SU-DHL-6 (cell line): ENCODE measurements at regions not wholly inside any gene's neighbourhood (a gene's known extent, or its start where the extent isn't known, plus 50 kb on each side); places are given as distances from the start of the nearest gene placed in this dataset.

Source experiments
- H2AFZ ChIP-seq: fragments of 200-600 bp; sonication (generic); 2 replicates; pipeline ENCODE4 v1.6.1; 2014; ENCODE audit warnings: low read depth, mild to moderate bottlenecking, moderate library complexity, mixed read lengths, antibody characterized with exemption, low read length; ENCODE audit not compliant: severe bottlenecking
- H3F3A ChIP-seq: fragments of 200-600 bp; shearing (Covaris generic); 2 replicates; pipeline ENCODE4 v1.6.0; 2016; ENCODE audit warnings: antibody characterized with exemption, mild to moderate bottlenecking; ENCODE audit not compliant: insufficient read depth
- H3K27ac ChIP-seq: fragments of 200-600 bp; sonication (generic); 2 replicates; pipeline ENCODE4 v1.5.1; 2016; ENCODE audit warnings: low read depth, mild to moderate bottlenecking, low read length, moderate library complexity, mixed read lengths
- H3K27me3 ChIP-seq: fragments of 200-600 bp; sonication (generic), shearing (Covaris generic); 2 replicates; pipeline ENCODE4 v1.6.0; 2014; ENCODE audit warnings: mild to moderate bottlenecking, low read length
- H3K36me3 ChIP-seq: fragments of 200-600 bp; sonication (generic); 2 replicates; pipeline ENCODE4 v1.6.1; 2014; ENCODE audit warnings: mild to moderate bottlenecking, low read length, mixed read lengths
- H3K4me2 ChIP-seq: fragments of 300-600, 200-600 bp; shearing (Covaris generic), sonication (generic); 2 replicates; pipeline ENCODE4 v1.6.0; 2014; ENCODE audit warnings: low read length, low read depth, mild to moderate bottlenecking; ENCODE audit not compliant: poor library complexity, severe bottlenecking
- H3K4me3 ChIP-seq: fragments of 200-600 bp; sonication (generic); 2 replicates; pipeline ENCODE4 v1.5.1; 2014; ENCODE audit warnings: antibody characterized with exemption, low read length, mild to moderate bottlenecking, mixed read lengths; ENCODE audit not compliant: insufficient read depth, poor library complexity, severe bottlenecking
- H3K79me2 ChIP-seq: fragments of 200-600 bp; sonication (generic); 2 replicates; pipeline ENCODE4 v1.6.1; 2014; ENCODE audit warnings: mild to moderate bottlenecking, low read length, moderate library complexity; ENCODE audit not compliant: insufficient read depth
- H3K9ac ChIP-seq: fragments of 200-600 bp; sonication (generic); 2 replicates; pipeline ENCODE4 v1.7.0; 2014; ENCODE audit warnings: mild to moderate bottlenecking, low read length
- H3K9me2 ChIP-seq: fragments of 200-600 bp; sonication (generic); replicated peaks from 2 replicates; pipeline ENCODE4 v1.6.1; 2014; ENCODE audit warnings: low read length; ENCODE audit not compliant: insufficient read depth
- H3K9me3 ChIP-seq: fragments of 200-600 bp; sonication (generic); 2 replicates; pipeline ENCODE4 v1.6.1; 2014; ENCODE audit warnings: low read length, mixed read lengths; ENCODE audit not compliant: insufficient read depth
- H4K20me1 ChIP-seq: fragments of 200-600 bp; sonication (generic); 2 replicates; pipeline ENCODE4 v1.6.1; 2014; ENCODE audit warnings: low read depth, mild to moderate bottlenecking, antibody characterized with exemption, low read length, moderate library complexity, mixed read lengths
- EZH2phosphoT487 ChIP-seq: fragments of 200-600 bp; sonication (generic), shearing (Covaris generic); conservative IDR thresholded peaks from 2 replicates; pipeline ENCODE4 v1.6.1; 2018; ENCODE audit warnings: mild to moderate bottlenecking, antibody characterized with exemption, low read length, moderate library complexity, mixed read lengths
- TF ChIP-seq, protein P1 (sequence below): fragments of 200-600 bp; sonication (generic); IDR thresholded peaks from one replicate; pipeline ENCODE4 v1.5.1; 2017; ENCODE audit warnings: antibody characterized with exemption, mild to moderate bottlenecking, low read length, moderate library complexity; ENCODE audit not compliant: insufficient read depth, poor library complexity, severe bottlenecking

GRCh38 chr11:11178671-11179638 lies 174.1 kb downstream of the CSNK2A3 start:
- no peaks in the 10 kb centered on the region for H3F3A ChIP-seq
- TF ChIP-seq, protein P1, sequence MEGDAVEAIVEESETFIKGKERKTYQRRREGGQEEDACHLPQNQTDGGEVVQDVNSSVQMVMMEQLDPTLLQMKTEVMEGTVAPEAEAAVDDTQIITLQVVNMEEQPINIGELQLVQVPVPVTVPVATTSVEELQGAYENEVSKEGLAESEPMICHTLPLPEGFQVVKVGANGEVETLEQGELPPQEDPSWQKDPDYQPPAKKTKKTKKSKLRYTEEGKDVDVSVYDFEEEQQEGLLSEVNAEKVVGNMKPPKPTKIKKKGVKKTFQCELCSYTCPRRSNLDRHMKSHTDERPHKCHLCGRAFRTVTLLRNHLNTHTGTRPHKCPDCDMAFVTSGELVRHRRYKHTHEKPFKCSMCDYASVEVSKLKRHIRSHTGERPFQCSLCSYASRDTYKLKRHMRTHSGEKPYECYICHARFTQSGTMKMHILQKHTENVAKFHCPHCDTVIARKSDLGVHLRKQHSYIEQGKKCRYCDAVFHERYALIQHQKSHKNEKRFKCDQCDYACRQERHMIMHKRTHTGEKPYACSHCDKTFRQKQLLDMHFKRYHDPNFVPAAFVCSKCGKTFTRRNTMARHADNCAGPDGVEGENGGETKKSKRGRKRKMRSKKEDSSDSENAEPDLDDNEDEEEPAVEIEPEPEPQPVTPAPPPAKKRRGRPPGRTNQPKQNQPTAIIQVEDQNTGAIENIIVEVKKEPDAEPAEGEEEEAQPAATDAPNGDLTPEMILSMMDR: no peak
- TF ChIP-seq EZH2phosphoT487: no peak
- H3K4me3 ChIP-seq: no peak overlapping the region
- no peaks in the 10 kb centered on the region for H3K79me2 ChIP-seq
- H2AFZ ChIP-seq: no peak overlapping the region
- no peaks in the 10 kb centered on the region for H3K9me3 ChIP-seq
- no peaks in the 10 kb centered on the region for H3K9me2 ChIP-seq
- no peaks in the 10 kb centered on the region for H4K20me1 ChIP-seq
- H3K36me3 ChIP-seq: no peaks in the 10 kb centered on the region
- no peak overlapping the region for H3K4me2 ChIP-seq
- H3K9ac ChIP-seq: no peak overlapping the region
- no peaks in the 10 kb centered on the region for H3K27me3 ChIP-seq
- H3K27ac ChIP-seq: no peak overlapping the region

- Histone ChIP-seq H2AFZ (no peak overlapping the region), H3K9ac (no peak overlapping the region), H3K4me2 (no peak overlapping the region), H3K79me2 (no peaks in the 10 kb centered on the region), H3K27me3 (no peaks in the 10 kb centered on the region), H3K27ac (no peak overlapping the region), H3K4me3 (no peak overlapping the region), H3K9me3 (no peaks in the 10 kb centered on the region), H3K36me3 (no peaks in the 10 kb centered on the region), H3F3A (no peaks in the 10 kb centered on the region), H4K20me1 (no peaks in the 10 kb centered on the region), H3K9me2 (no peaks in the 10 kb centered on the region)
- no peak for TF ChIP-seq EZH2phosphoT487
Observed at GRCh38 chr11:11177156-11177808, 175.8 kb downstream of the CSNK2A3 start.

DNA sequence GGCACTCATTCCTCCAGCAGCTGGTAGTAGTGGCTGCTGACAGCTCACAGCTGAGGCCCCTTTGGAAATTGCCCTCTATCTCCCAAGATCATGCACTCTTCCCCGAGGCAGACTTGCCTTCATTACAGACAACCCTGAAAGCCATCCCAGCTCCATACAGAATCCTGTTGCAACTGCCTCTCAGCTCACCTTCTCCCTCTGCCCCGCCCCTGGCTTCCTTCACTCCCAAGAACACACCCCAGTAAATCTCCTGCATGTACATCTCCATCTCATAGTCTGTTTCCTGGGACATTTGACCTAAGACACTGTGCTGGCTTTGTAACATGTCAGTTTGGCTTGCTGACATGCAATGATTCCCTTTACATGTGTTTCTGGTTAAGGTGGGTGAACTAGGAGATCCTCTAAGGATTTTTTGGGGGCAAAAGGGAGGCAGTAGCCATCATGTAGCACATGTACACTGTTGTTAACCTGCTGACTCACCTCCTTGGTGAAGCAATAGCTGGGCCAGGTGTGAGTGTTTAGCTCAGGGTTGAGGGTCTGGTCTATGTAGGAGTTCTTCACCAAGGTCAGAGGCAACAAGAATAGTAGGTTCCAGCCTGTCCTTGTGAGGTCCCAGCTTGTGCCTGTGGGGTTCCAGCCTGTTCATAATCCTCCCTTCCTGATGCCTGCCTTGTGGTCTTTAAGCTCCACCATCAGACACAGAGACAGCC lies 179.6 kb downstream of the CSNK2A3 start:
- H3K36me3 ChIP-seq: no peaks in the 10 kb centered on the region
- no peak overlapping the region for H3K4me3 ChIP-seq
- H3K9me2 ChIP-seq: no peaks in the 10 kb centered on the region
- no peak overlapping the region for H2AFZ ChIP-seq
- H3K27me3 ChIP-seq: no peaks in the 10 kb centered on the region
- TF ChIP-seq, protein P1: no peak
- TF ChIP-seq EZH2phosphoT487: no peak
- no peak overlapping the region for H3K27ac ChIP-seq
- H3F3A ChIP-seq: no peaks in the 10 kb centered on the region
- H3K79me2 ChIP-seq: no peaks in the 10 kb centered on the region
- H3K4me2 ChIP-seq: no peak overlapping the region
- no peaks in the 10 kb centered on the region for H4K20me1 ChIP-seq
- H3K9ac ChIP-seq: no peak overlapping the region
- no peaks in the 10 kb centered on the region for H3K9me3 ChIP-seq
